GM12891 (cell line): ENCODE measurements at regions not wholly inside any gene's neighbourhood (a gene's known extent, or its start where the extent isn't known, plus 50 kb on each side); places are given as distances from the start of the nearest gene placed in this dataset.

ENCODE experiments used
- PAX5 ChIP-seq: IDR thresholded peaks from 2 replicates; pipeline ENCODE4 v1.6.1; 2011; ENCODE audit warnings: low read length, moderate library complexity, mild to moderate bottlenecking; ENCODE audit not compliant: insufficient read depth, severe bottlenecking
- POLR2A ChIP-seq: IDR thresholded peaks from 2 replicates; pipeline ENCODE4 v1.6.1; 2011; ENCODE audit warnings: low read depth, low read length, control low read depth
- POLR2AphosphoS5 ChIP-seq: IDR thresholded peaks from 2 replicates; pipeline ENCODE4 v1.6.1; 2011; ENCODE audit warnings: low read depth, low read length, control low read depth
- POU2F2 ChIP-seq: IDR thresholded peaks from 2 replicates; pipeline ENCODE4 v1.6.1; 2011; ENCODE audit warnings: low read depth, mild to moderate bottlenecking, control low read depth, low read length, moderate library complexity
- SPI1 ChIP-seq: IDR thresholded peaks from 2 replicates; pipeline ENCODE4 v1.6.1; 2011; ENCODE audit warnings: low read depth, low read length, control low read depth
- TAF1 ChIP-seq: IDR thresholded peaks from 2 replicates; pipeline ENCODE4 v1.6.1; 2011; ENCODE audit warnings: low read depth, low read length, control low read depth

- no peak for TF ChIP-seq POLR2A
- no peak for TF ChIP-seq POLR2AphosphoS5
- no peak for TF ChIP-seq TAF1
- no peak for TF ChIP-seq PAX5
- no peak for TF ChIP-seq SPI1
- TF ChIP-seq POU2F2: no peak
Measured at GRCh38 chr12:43169115-43169681, 382.8 kb downstream of the ADAMTS20 start.
